Activated T-cell treated with anti-CD3 and anti-CD28 coated beads for 1 hour (primary cell): ENCODE measurements at regions not wholly inside any gene's neighbourhood (a gene's known extent, or its start where the extent isn't known, plus 50 kb on each side); places are given as distances from the start of the nearest gene placed in this dataset.

Experiments used
- DNase-seq: peaks from one replicate; pipeline ENCODE4 v3.0.0-alpha.2; 2020; ENCODE audit warnings: low read depth

- no peak for DNase-seq
Measured at GRCh38 chr1:14100919-14101318, 400.9 kb downstream of the PRDM2 start.

GRCh38 chr1:14102180-14102579 lies 402.2 kb downstream of the PRDM2 start:
- no peak for DNase-seq

- no peak for DNase-seq
Measured at GRCh38 chr1:14103878-14104430, 404.0 kb downstream of the PRDM2 start.

GRCh38 chr1:14106126-14106525 lies 406.1 kb downstream of the PRDM2 start:
- no peak for DNase-seq

GRCh38 chr1:14106679-14107313 lies 406.8 kb downstream of the PRDM2 start:
- no peak for DNase-seq

GRCh38 chr1:14108356-14109275 lies 408.6 kb downstream of the PRDM2 start:
- DNase-seq = no peak

GRCh38 chr1:14109276-14109635 lies 409.3 kb downstream of the PRDM2 start:
- DNase-seq = no peak

GRCh38 chr1:14110040-14110439 lies 410.1 kb downstream of the PRDM2 start:
- no peak for DNase-seq

- no peak for DNase-seq
Measured at GRCh38 chr1:14111121-14111520, 411.1 kb downstream of the PRDM2 start.

- DNase-seq = no peak
Measured at GRCh38 chr1:14112613-14113012, 412.6 kb downstream of the PRDM2 start.

- no peak for DNase-seq
Measured at GRCh38 chr1:14113271-14113670, 413.3 kb downstream of the PRDM2 start.

- DNase-seq = no peak
Measured at GRCh38 chr1:14113841-14114567, 414.0 kb downstream of the PRDM2 start.

GRCh38 chr1:14115976-14116375 lies 416.0 kb downstream of the PRDM2 start:
- no peak for DNase-seq

GRCh38 chr1:14117700-14118099 lies 417.7 kb downstream of the PRDM2 start:
- no peak for DNase-seq

- no peak for DNase-seq
Measured at GRCh38 chr1:14118691-14119485, 418.9 kb downstream of the PRDM2 start.

GRCh38 chr1:14120895-14121294 lies 420.9 kb downstream of the PRDM2 start:
- DNase-seq = no peak

GRCh38 chr1:14128096-14128495 lies 428.1 kb downstream of the PRDM2 start:
- no peak for DNase-seq

- no peak for DNase-seq
Measured at GRCh38 chr1:14129009-14129408, 429.0 kb downstream of the PRDM2 start.

GRCh38 chr1:14135070-14135469 lies 435.1 kb downstream of the PRDM2 start:
- no peak for DNase-seq

GRCh38 chr1:14136152-14136763 lies 436.3 kb downstream of the PRDM2 start:
- no peak for DNase-seq

GRCh38 chr1:14136881-14137280 lies 436.9 kb downstream of the PRDM2 start:
- no peak for DNase-seq
